Stimulated activated CD4-positive, alpha-beta T cell treated with anti-CD3 and anti-CD28 coated beads, Interleukin-2, amount 100 ng/mL, for 48 hours (primary cell): ENCODE measurements at regions not wholly inside any gene's neighbourhood (a gene's known extent, or its start where the extent isn't known, plus 50 kb on each side); places are given as distances from the start of the nearest gene placed in this dataset.
"Not testable (repeated sequence)": the region's sequence is repeated elsewhere in the genome, so short reads cannot be mapped to it uniquely, and the experiment has no call there.

ENCODE experiments used
- DNase-seq, 2 donors: peaks; one replicate each; pipeline ENCODE4 v3.0.0-alpha.2; 2020

- no peak for DNase-seq
Measured at GRCh38 chr20:48400009-48400408, 427.8 kb downstream of the PREX1 start.

- DNase-seq, result no peak
Measured at GRCh38 chr20:48398506-48399449, 429.0 kb downstream of the PREX1 start.

- DNase-seq, result not testable (repeated sequence)
Measured at GRCh38 chr20:48396981-48397861, 430.6 kb downstream of the PREX1 start.

GRCh38 chr20:48395816-48396546 lies 431.8 kb downstream of the PREX1 start:
- DNase-seq, result no peak

- DNase-seq, result no peak
Measured at GRCh38 chr20:48394415-48395081, 433.3 kb downstream of the PREX1 start.

- DNase-seq, result no peak
Measured at GRCh38 chr20:48393737-48394314, 434.0 kb downstream of the PREX1 start.

- DNase-seq, result no peak
Measured at GRCh38 chr20:48393311-48393685, 434.5 kb downstream of the PREX1 start.

GRCh38 chr20:48392407-48393310 lies 435.1 kb downstream of the PREX1 start:
- no peak for DNase-seq

DNA sequence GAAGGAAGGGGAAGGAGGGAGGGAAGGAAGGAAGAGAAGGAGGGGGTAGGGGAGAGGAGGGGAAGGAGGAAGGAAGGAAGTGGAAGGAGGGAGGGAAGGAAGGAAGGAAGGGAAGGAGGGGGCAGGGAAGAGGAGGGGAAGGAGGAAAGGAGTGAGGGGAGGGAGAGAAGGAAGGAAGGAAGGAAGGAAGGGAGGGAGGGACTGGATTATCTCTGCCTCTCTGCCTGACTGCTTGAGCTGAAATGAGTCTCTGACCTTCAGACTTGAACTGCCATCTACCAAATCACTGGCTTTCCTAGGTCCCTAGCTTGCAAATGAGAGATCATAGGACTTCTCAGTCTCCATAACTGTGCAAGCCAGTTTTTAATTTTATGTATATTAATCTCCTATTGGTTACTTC lies 436.8 kb downstream of the PREX1 start:
- no peak for DNase-seq

DNA sequence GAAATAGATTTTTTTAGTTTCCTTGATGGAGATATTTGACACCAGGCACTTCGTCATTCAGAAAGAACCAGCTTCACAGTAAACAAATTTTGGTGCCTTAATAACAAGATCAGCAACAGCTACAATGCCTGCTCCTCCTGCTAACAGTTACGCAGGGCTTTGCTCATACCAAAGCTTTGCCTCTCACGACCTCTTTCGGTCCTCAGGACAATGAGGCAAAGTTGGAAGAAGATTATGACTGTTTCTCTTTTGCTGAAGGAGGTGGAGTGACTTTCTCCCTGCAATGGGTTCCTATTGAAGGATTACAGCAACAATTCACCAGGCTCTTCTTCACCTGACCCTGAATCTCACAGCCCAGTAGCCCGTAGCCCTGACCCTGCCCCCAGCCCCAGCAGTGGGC lies 440.1 kb downstream of the PREX1 start:
- no peak for DNase-seq

DNA sequence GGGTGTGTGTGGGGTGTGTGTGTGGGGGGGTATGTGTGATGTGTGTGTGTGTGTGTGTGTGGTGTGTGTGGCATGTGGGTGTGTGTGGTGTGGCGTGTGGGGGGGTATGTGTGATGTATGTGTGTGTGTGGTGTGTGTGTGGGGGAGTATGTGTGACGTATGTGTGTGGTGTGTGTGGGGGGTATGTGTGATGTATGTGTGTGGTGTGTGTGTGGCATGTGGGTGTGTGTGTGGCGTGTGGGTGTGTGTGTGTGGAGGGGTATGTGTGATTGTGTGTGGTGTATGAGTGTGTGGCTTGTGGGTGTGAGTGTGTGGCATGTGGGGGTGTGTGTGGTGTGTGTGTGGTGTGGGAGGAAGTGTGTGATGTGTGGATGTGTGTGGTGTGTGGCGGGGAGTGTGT lies 442.3 kb downstream of the PREX1 start:
- DNase-seq, result no peak

- no peak for DNase-seq
Measured at GRCh38 chr20:48385114-48385513, 442.7 kb downstream of the PREX1 start.

DNA sequence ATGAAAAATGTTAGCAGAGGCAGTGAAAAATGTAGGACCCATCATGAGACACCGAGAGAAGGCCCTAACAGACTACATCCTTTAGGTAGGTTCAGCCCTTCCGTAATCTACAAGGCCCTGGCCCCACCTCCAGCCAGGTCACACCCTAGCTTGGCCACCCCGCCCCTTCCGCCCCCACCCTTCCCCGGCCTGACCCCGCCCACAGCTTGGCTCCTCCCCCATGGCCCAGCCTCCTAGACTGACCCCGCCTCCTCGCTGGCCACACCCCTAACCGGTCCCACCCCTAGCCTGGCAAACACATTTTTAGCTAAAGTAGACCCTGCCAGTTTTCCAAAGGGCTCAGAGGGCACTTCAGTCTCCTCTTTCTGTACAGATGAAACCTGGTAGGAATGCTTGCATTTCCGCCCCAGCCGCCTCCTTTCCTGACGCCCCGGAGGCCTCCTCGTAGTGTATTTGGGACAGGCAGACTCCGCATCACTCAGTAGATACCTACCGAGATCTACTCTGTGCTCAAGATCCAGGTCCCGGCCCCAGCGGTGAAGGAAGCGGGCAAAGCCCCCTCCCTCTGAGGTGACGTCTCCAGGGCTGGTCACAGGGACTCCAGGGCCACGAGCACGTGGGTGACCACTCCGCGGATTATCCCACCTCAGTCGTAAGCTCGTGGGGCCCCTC lies 443.5 kb downstream of the PREX1 start:
- DNase-seq, result peak in 1 of 2 donors; percentile 11

DNA sequence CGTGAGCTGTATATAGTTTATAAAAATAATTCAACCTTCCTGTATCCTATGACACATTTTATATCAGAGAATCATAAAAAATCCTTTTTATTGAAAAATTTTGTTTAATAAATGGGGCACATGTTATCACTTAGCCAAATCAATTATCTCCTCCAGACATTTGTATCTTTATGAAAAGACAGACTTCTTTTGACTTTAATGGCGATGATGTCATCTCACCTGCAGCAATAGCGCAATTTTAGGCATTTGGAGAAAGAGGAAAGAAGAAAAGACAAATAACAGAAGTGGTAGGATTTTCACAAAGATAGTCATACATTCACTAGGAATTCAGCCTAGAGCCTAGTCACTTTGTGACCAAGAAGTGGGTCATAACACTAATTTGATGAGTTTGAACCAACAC lies 444.5 kb downstream of the PREX1 start:
- DNase-seq, result no peak

DNA sequence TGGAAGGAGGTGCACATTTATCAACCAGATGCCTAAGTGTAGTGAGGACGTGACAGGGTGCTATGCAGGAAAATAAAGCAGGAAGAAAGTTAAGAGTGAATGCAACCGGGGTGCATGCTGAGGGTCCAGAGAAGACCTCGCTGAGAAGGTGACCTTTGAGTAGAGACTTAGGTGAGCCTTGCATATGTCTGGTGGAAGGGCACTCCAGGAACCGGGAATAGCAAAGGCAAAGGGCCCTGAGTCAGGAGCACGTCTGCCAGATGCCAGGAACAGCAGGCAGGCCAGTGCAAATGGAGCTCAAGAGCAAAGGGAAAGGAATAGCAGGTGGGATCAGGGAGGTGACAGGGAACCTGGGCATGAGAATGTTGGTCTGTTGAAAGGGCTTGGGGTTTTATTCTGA lies 445.5 kb downstream of the PREX1 start:
- no peak for DNase-seq

GRCh38 chr20:48381353-48382120 lies 446.3 kb downstream of the PREX1 start:
- no peak for DNase-seq

DNA sequence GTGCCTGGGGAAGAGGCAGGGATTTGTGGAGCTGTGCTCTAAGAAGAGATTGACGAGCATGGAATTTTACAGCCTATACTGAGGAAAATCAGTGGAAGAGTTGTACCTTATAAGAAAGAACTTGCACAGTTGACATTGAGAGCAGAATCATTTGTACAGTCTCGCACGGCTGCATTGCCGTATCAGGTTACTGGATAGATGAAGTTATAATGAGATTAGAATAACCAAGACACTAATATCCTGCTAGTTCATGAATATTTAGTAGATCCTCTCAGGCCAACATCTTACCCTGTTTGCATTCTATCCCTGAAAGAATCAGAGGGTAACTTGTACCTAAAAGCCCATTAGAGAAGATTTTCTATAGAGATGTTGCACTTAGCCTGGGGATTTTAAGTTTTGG lies 447.1 kb downstream of the PREX1 start:
- no peak for DNase-seq

DNA sequence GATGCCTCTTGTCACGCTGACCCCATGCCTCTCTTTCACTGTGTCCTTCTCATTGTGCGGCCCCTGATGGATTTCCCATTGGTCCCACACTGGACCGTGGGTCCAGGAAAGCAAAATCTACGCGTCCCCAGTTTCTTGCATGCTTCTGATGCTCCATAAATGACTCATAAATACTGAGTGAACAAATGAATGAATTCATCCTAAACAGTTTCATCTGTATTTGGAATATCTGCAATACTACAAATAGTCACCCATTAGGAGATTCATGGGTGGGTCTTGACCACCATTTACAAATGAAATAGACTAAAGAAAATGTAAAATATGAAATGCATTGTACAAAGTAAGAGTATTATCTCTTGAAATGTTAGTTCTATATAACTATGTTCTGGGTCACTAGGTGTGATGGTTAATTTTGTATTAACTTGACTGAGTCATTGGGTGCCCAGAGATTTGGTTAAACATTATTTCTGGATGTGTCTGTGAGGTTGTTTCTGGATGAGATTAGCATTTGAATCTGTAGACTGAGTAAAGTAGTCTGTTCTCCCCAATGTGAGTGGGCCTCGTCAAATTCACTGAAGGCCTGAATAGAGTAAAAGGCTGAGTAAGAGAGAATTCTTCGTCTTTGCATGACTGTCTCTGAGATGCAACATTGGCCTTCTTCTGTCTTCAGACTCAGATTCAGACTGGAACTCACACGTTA lies 448.7 kb downstream of the PREX1 start:
- DNase-seq, result no peak

- DNase-seq, result no peak
Measured at GRCh38 chr20:48377940-48378339, 449.9 kb downstream of the PREX1 start.
